ENCODE measurements at regions not wholly inside any gene's neighbourhood (a gene's known extent, or its start where the extent isn't known, plus 50 kb on each side); places are given as distances from the start of the nearest gene placed in this dataset.

DNA sequence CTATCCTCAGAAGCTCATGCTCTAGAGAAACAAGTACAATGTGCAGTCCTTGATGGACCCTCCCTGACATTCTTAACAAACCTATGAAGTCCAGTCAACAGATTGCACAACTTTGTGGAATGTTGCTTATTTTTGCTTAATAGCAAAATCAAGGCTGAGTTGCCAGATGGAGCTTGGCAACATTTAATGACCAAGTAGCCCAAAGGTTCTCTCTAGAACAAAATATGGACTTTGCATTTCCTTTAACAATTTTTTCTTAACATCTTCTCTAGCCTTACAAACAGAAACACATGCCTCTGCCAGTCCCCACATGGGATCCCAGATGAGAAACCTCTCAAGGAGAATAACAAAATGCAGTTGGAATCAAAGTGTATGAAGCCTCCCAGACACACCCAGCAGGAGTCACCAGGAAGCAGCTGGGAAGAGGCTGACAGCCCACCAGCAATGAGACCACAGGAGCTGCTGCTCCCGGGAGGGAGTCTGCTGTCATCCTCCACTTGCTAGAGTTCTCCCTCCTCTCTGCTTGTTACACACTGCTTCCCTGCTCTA lies 422.5 kb upstream of the CDIN1 start:
- H4K20me1 ChIP-seq (ENCODE audit: control insufficient read depth, extremely low read depth, insufficient read depth, low read length) = no peaks in the 10 kb centered on the region
- H3K79me2 ChIP-seq (ENCODE audit: control insufficient read depth, insufficient read depth, low read length) = no peaks in the 10 kb centered on the region
- no peak for TF ChIP-seq CTCF (conservative IDR thresholded peaks at IDR 0.05 in 1 of 2, IDR thresholded peaks at IDR 0.05 in 1 of 2; ENCODE audit: low read depth in 1 of 2, low read length in 2 of 2)
- TF ChIP-seq EZH2 (IDR thresholded peaks at IDR 0.05; ENCODE audit: low read length, missing control alignments) = no peak
- peak; percentile 53 to 57 for DNase-seq (ENCODE audit: low read depth in 2 of 2)
- no peak overlapping the region for H3K4me3 ChIP-seq (replicated peaks in 1 of 4; ENCODE audit: control extremely low read depth in 1 of 4, insufficient read depth in 1 of 4, low read depth in 3 of 4, low read length in 4 of 4)
- no peak overlapping the region for H2AFZ ChIP-seq (ENCODE audit: low read length)
- no peaks in the 10 kb centered on the region for H3K36me3 ChIP-seq (ENCODE audit: control insufficient read depth, insufficient read depth, low read length)
- H3K27ac ChIP-seq (ENCODE audit: insufficient read depth, low read length) = no peak overlapping the region
- H3K9ac ChIP-seq (ENCODE audit: insufficient read depth, low read length) = no peak overlapping the region
- no peaks in the 10 kb centered on the region for H3K27me3 ChIP-seq (ENCODE audit: control insufficient read depth, insufficient read depth, low read length)
- H3K4me1 ChIP-seq (ENCODE audit: control insufficient read depth, extremely low read depth, insufficient read depth, low read length) = no peaks in the 10 kb centered on the region
- no peak overlapping the region for H3K4me2 ChIP-seq (ENCODE audit: extremely low read depth, insufficient read depth, low read length)
- H3K9me3 ChIP-seq (ENCODE audit: control insufficient read depth, insufficient read depth, low read depth, low read length) = no peaks in the 10 kb centered on the region

DNA sequence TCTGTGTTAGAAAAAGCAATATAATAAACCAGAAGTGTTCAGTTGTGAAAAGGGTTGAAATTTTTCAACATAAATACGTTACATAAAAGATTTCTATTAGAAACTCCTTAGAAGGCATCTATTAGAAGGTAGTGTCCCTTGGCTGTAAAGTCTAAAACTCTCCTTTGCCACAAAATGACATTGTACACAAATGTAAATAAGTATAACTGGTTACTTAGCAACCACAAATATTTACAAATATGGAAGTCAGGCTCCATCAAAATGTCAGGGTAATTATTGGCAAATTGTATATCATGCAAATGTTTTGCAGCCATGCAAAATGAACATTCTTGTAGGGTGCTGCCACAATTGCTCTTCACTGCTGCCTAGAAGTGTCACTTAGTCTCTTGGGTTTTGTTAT lies 419.1 kb upstream of the CDIN1 start:
- Histone ChIP-seq H2AFZ (ENCODE audit: low read length) (no peak overlapping the region), H3K79me2 (ENCODE audit: control insufficient read depth, insufficient read depth, low read length) (no peaks in the 10 kb centered on the region), H3K27ac (ENCODE audit: insufficient read depth, low read length) (no peak overlapping the region), H3K4me3 (replicated peaks in 1 of 4; ENCODE audit: control extremely low read depth in 1 of 4, insufficient read depth in 1 of 4, low read depth in 3 of 4, low read length in 4 of 4) (no peak overlapping the region), H3K9me3 (ENCODE audit: control insufficient read depth, insufficient read depth, low read depth, low read length) (no peaks in the 10 kb centered on the region), H3K4me1 (ENCODE audit: control insufficient read depth, extremely low read depth, insufficient read depth, low read length) (no peaks in the 10 kb centered on the region), H3K27me3 (ENCODE audit: control insufficient read depth, insufficient read depth, low read length) (no peaks in the 10 kb centered on the region), H4K20me1 (ENCODE audit: control insufficient read depth, extremely low read depth, insufficient read depth, low read length) (no peaks in the 10 kb centered on the region), H3K4me2 (ENCODE audit: extremely low read depth, insufficient read depth, low read length) (no peak overlapping the region), H3K36me3 (ENCODE audit: control insufficient read depth, insufficient read depth, low read length) (no peaks in the 10 kb centered on the region), H3K9ac (ENCODE audit: insufficient read depth, low read length) (no peak overlapping the region)
- DNase-seq (ENCODE audit: low read depth in 2 of 2) = no peak
- TF ChIP-seq EZH2 (IDR thresholded peaks at IDR 0.05; ENCODE audit: low read length, missing control alignments) (no peak), CTCF (conservative IDR thresholded peaks at IDR 0.05 in 1 of 2, IDR thresholded peaks at IDR 0.05 in 1 of 2; ENCODE audit: low read depth in 1 of 2, low read length in 2 of 2) (no peak)

DNA sequence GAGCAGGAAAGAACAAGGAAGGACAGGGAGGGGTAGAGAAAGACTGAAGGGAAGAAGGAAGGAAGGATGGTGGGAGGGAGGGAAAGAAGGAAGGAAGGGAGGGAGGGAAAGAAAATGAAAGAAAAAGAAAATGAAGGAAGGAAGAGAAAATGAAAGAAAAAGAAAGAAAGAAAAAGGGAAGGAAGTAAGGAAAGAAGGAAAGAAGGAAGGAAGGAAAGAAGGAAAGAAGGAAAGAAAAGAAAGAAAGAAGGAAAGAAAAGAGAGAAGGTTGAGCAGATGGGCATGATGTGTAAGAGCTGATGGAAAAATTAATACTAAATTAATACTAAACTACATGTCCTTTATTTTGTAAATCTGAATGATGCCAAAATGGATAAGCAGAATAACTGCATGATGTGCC lies 418.3 kb upstream of the CDIN1 start:
- no peak overlapping the region for H3K4me3 ChIP-seq (replicated peaks in 1 of 4; ENCODE audit: control extremely low read depth in 1 of 4, insufficient read depth in 1 of 4, low read depth in 3 of 4, low read length in 4 of 4)
- TF ChIP-seq CTCF (conservative IDR thresholded peaks at IDR 0.05 in 1 of 2, IDR thresholded peaks at IDR 0.05 in 1 of 2; ENCODE audit: low read depth in 1 of 2, low read length in 2 of 2) = no peak
- TF ChIP-seq EZH2 (IDR thresholded peaks at IDR 0.05; ENCODE audit: low read length, missing control alignments) = no peak
- no peak overlapping the region for H2AFZ ChIP-seq (ENCODE audit: low read length)
- no peaks in the 10 kb centered on the region for H3K4me1 ChIP-seq (ENCODE audit: control insufficient read depth, extremely low read depth, insufficient read depth, low read length)
- no peaks in the 10 kb centered on the region for H3K27me3 ChIP-seq (ENCODE audit: control insufficient read depth, insufficient read depth, low read length)
- H3K36me3 ChIP-seq (ENCODE audit: control insufficient read depth, insufficient read depth, low read length) = no peaks in the 10 kb centered on the region
- H3K79me2 ChIP-seq (ENCODE audit: control insufficient read depth, insufficient read depth, low read length) = no peaks in the 10 kb centered on the region
- H3K9me3 ChIP-seq (ENCODE audit: control insufficient read depth, insufficient read depth, low read depth, low read length) = no peaks in the 10 kb centered on the region
- DNase-seq (ENCODE audit: low read depth in 2 of 2) = no peak
- H4K20me1 ChIP-seq (ENCODE audit: control insufficient read depth, extremely low read depth, insufficient read depth, low read length) = no peaks in the 10 kb centered on the region
- H3K9ac ChIP-seq (ENCODE audit: insufficient read depth, low read length) = no peak overlapping the region
- no peak overlapping the region for H3K4me2 ChIP-seq (ENCODE audit: extremely low read depth, insufficient read depth, low read length)
- H3K27ac ChIP-seq (ENCODE audit: insufficient read depth, low read length) = no peak overlapping the region
